AG04450 (cell line): ENCODE measurements at regions not wholly inside any gene's neighbourhood (a gene's known extent, or its start where the extent isn't known, plus 50 kb on each side); places are given as distances from the start of the nearest gene placed in this dataset.
"Not testable (repeated sequence)": the region's sequence is repeated elsewhere in the genome, so short reads cannot be mapped to it uniquely, and the experiment has no call there.

Experiments used
- CTCF ChIA-PET: fragments of 300-600, 350-600 bp; formaldehyde crosslinking; extraction: SDS; loops from one replicate; lab custom pipeline; 2022; ENCODE audit warnings: antibody characterized with exemption, inconsistent platforms; lab: Charles Lee
- POLR2A ChIA-PET: fragments of 350-600 bp; formaldehyde crosslinking; extraction: SDS; loops from one replicate; lab custom pipeline; 2021; ENCODE audit warnings: antibody characterized with exemption, inconsistent platforms; lab: Yijun Ruan, JAX
- DNase-seq: peaks from one replicate; pipeline ENCODE4 v3.0.0-alpha.2; 2011; ENCODE audit warnings: low read depth, low spot score
- H3K27ac ChIP-seq: one replicate; pipeline ENCODE4 v1.5.1; 2012; ENCODE audit warnings: low read depth, low read length, control low read depth
- H3K27me3 ChIP-seq: one replicate; pipeline ENCODE4 v1.6.0; 2012; ENCODE audit warnings: low read length; ENCODE audit not compliant: control insufficient read depth, insufficient read depth
- H3K4me3 ChIP-seq: 2 replicates; pipeline ENCODE4 v1.5.1; 2011; ENCODE audit warnings: mild to moderate bottlenecking, low read depth, low read length, control low read depth
- H3K9me3 ChIP-seq: 2 replicates; pipeline ENCODE4 v1.5.1; 2012; ENCODE audit warnings: low read length; ENCODE audit not compliant: control insufficient read depth, insufficient read depth
- CTCF ChIP-seq: IDR thresholded peaks from 2 replicates; pipeline ENCODE4 v1.5.1; 2011; ENCODE audit warnings: low read depth, low read length, control low read depth, inconsistent platforms

- TF ChIP-seq CTCF: no peak
- no peak overlapping the region for H3K27ac ChIP-seq
- ChIA-PET CTCF (no interaction called here), POLR2A (no interaction called here)
- no peak overlapping the region for H3K4me3 ChIP-seq
- H3K27me3 ChIP-seq: no peaks in the 10 kb centered on the region
- DNase-seq: no peak
- H3K9me3 ChIP-seq: no peaks in the 10 kb centered on the region
Observed at GRCh38 chr3:137854533-137855261, 90.6 kb downstream of the SOX14 start.

GRCh38 chr3:137866001-137866400 lies 101.9 kb downstream of the SOX14 start:
- Histone ChIP-seq H3K27me3 (no peaks in the 10 kb centered on the region), H3K9me3 (no peaks in the 10 kb centered on the region; the same call in 1 of the 2 replicates), H3K27ac (no peak overlapping the region), H3K4me3 (no peak overlapping the region)
- ChIA-PET CTCF (no interaction called here), POLR2A (no interaction called here)
- no peak for DNase-seq
- TF ChIP-seq CTCF: no peak

- TF ChIP-seq CTCF: no peak
- Histone ChIP-seq H3K4me3 (no peak overlapping the region), H3K9me3 (peaks cover under 1% of the 10 kb centered on the region; the same call in 1 of the 2 replicates), H3K27me3 (no peaks in the 10 kb centered on the region), H3K27ac (no peak overlapping the region)
- no peak for DNase-seq
- POLR2A ChIA-PET: no interaction called here
- CTCF ChIA-PET: no interaction called here
Observed at GRCh38 chr3:137866933-137867332, 102.8 kb downstream of the SOX14 start.

GRCh38 chr3:137867611-137868010 lies 103.5 kb downstream of the SOX14 start:
- DNase-seq: no peak
- TF ChIP-seq CTCF: no peak
- ChIA-PET POLR2A (no interaction called here), CTCF (no interaction called here)
- no peak overlapping the region for H3K27ac ChIP-seq
- H3K27me3 ChIP-seq: no peaks in the 10 kb centered on the region
- peaks cover 3% of the 10 kb centered on the region; the same call in 1 of the 2 replicates for H3K9me3 ChIP-seq
- no peak overlapping the region for H3K4me3 ChIP-seq

- POLR2A ChIA-PET: no interaction called here
- no peak for DNase-seq
- Histone ChIP-seq H3K27me3 (no peaks in the 10 kb centered on the region), H3K4me3 (no peak overlapping the region), H3K9me3 (peaks cover 3% of the 10 kb centered on the region; the same call in 1 of the 2 replicates), H3K27ac (no peak overlapping the region)
- CTCF ChIA-PET: no interaction called here
- TF ChIP-seq CTCF: no peak
Observed at GRCh38 chr3:137869022-137869421, 104.9 kb downstream of the SOX14 start.

GRCh38 chr3:137872589-137872988 lies 108.5 kb downstream of the SOX14 start:
- POLR2A ChIA-PET, H3K27ac ChIP-seq, CTCF ChIA-PET, DNase-seq, H3K9me3 ChIP-seq, H3K27me3 ChIP-seq, H3K4me3 ChIP-seq: not testable (repeated sequence)

GRCh38 chr3:137896842-137897241 lies 113.1 kb upstream of the CLDN18 start:
- H3K9me3 ChIP-seq, CTCF ChIA-PET, POLR2A ChIA-PET: not testable (repeated sequence)

More at GRCh38 chr3:137896842-137897241, 113.1 kb upstream of the CLDN18 start:
- not testable (repeated sequence) for DNase-seq, H3K27me3 ChIP-seq, H3K4me3 ChIP-seq, H3K27ac ChIP-seq
